GM12891 (cell line): ENCODE measurements at regions not wholly inside any gene's neighbourhood (a gene's known extent, or its start where the extent isn't known, plus 50 kb on each side); places are given as distances from the start of the nearest gene placed in this dataset.

Source experiments
- POLR2A ChIP-seq: IDR thresholded peaks from 2 replicates; pipeline ENCODE4 v1.6.1; 2011; ENCODE audit warnings: low read depth, low read length, control low read depth
- POLR2AphosphoS5 ChIP-seq: IDR thresholded peaks from 2 replicates; pipeline ENCODE4 v1.6.1; 2011; ENCODE audit warnings: low read depth, low read length, control low read depth

GRCh38 chr18:77472509-77472908 lies 222.9 kb downstream of the GALR1 start:
- TF ChIP-seq POLR2AphosphoS5 (no peak), POLR2A (no peak)
